ENCODE measurements at regions not wholly inside any gene's neighbourhood (a gene's known extent, or its start where the extent isn't known, plus 50 kb on each side); places are given as distances from the start of the nearest gene placed in this dataset.

GRCh38 chr12:33000016-33000415, 103.4 kb upstream of the PKP2 start:
- TF ChIP-seq ZNF274 (IDR thresholded peaks at IDR 0.05; ENCODE audit: low read depth, low read length) (no peak), POLR2AphosphoS5 (IDR thresholded peaks at IDR 0.05; ENCODE audit: low read depth, low read length) (no peak), EZH2 (IDR thresholded peaks at IDR 0.05) (no peak), EGR1 (IDR thresholded peaks at IDR 0.05; ENCODE audit: low read depth) (no peak), CTCF (IDR thresholded peaks at IDR 0.05 in 2 of 3, conservative IDR thresholded peaks at IDR 0.05 in 1 of 3; ENCODE audit: borderline replicate concordance in 1 of 3, insufficient read depth in 1 of 3, low read depth in 2 of 3, low read length in 2 of 3) (no peak)
